ENCODE measurements at regions not wholly inside any gene's neighbourhood (a gene's known extent, or its start where the extent isn't known, plus 50 kb on each side); places are given as distances from the start of the nearest gene placed in this dataset.

- no peaks in the 10 kb centered on the region for H3K9me3 ChIP-seq (ENCODE audit: low read length)
- no peaks in the 10 kb centered on the region for H3K9me2 ChIP-seq (ENCODE audit: low read depth, low read length)
- no peak overlapping the region for H3K4me2 ChIP-seq (ENCODE audit: low read length)
- H3K27ac ChIP-seq (ENCODE audit: low read depth, low read length, poor library complexity, severe bottlenecking), result no peak overlapping the region
- H4K20me1 ChIP-seq (ENCODE audit: insufficient read depth, low read length), result no peaks in the 10 kb centered on the region
- H3K79me2 ChIP-seq (ENCODE audit: insufficient read depth, low read length), result no peaks in the 10 kb centered on the region
- no peak overlapping the region for H3K4me3 ChIP-seq (ENCODE audit: low read depth, low read length, poor library complexity, severe bottlenecking)
- H3F3A ChIP-seq (ENCODE audit: insufficient read depth, low read length), result no peaks in the 10 kb centered on the region
- TF ChIP-seq, protein P1, sequence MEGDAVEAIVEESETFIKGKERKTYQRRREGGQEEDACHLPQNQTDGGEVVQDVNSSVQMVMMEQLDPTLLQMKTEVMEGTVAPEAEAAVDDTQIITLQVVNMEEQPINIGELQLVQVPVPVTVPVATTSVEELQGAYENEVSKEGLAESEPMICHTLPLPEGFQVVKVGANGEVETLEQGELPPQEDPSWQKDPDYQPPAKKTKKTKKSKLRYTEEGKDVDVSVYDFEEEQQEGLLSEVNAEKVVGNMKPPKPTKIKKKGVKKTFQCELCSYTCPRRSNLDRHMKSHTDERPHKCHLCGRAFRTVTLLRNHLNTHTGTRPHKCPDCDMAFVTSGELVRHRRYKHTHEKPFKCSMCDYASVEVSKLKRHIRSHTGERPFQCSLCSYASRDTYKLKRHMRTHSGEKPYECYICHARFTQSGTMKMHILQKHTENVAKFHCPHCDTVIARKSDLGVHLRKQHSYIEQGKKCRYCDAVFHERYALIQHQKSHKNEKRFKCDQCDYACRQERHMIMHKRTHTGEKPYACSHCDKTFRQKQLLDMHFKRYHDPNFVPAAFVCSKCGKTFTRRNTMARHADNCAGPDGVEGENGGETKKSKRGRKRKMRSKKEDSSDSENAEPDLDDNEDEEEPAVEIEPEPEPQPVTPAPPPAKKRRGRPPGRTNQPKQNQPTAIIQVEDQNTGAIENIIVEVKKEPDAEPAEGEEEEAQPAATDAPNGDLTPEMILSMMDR (IDR thresholded peaks at IDR 0.05; ENCODE audit: low read length), result no peak
- TF ChIP-seq EZH2 (IDR thresholded peaks at IDR 0.05; ENCODE audit: borderline replicate concordance, low read length), result no peak
- H3K9ac ChIP-seq (ENCODE audit: low read length), result no peak overlapping the region
- H2AFZ ChIP-seq (ENCODE audit: low read length), result no peak overlapping the region
- H3K36me3 ChIP-seq (ENCODE audit: insufficient read depth, low read length), result no peaks in the 10 kb centered on the region
- H3K4me1 ChIP-seq (ENCODE audit: insufficient read depth, low read length, severe bottlenecking), result no peaks in the 10 kb centered on the region
- H3K27me3 ChIP-seq (ENCODE audit: insufficient read depth, low read length), result no peaks in the 10 kb centered on the region; the same call in 1 of the 2 replicates
Measured at GRCh38 chr20:40335437-40335836, 353.6 kb downstream of the MAFB start.

DNA sequence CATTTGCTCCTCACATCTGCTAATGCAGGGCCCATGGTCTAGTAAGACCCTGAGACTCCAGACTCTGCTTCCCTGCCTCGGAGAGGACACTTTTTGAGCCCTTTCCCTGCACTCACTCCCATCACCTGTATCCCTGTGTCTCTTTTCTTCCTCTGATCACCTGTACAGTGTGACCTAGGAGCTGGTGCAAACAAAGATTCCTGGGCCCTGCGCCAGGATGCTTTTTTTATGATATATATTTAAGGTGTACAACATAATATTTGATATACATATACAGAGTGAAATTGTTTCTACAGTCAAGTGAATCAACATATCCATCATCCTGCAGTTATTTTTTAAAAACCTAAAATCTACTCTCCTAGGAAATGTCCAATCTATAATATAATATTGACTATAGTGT is 355.4 kb downstream of the MAFB start:
- Histone ChIP-seq H3K9ac (ENCODE audit: low read length) (no peak overlapping the region), H3K27me3 (ENCODE audit: insufficient read depth, low read length) (no peaks in the 10 kb centered on the region; the same call in 1 of the 2 replicates), H3K79me2 (ENCODE audit: insufficient read depth, low read length) (no peaks in the 10 kb centered on the region), H3K4me2 (ENCODE audit: low read length) (no peak overlapping the region), H3F3A (ENCODE audit: insufficient read depth, low read length) (no peaks in the 10 kb centered on the region), H3K4me1 (ENCODE audit: insufficient read depth, low read length, severe bottlenecking) (no peaks in the 10 kb centered on the region), H3K9me3 (ENCODE audit: low read length) (no peaks in the 10 kb centered on the region), H3K36me3 (ENCODE audit: insufficient read depth, low read length) (no peaks in the 10 kb centered on the region), H4K20me1 (ENCODE audit: insufficient read depth, low read length) (no peaks in the 10 kb centered on the region), H3K4me3 (ENCODE audit: low read depth, low read length, poor library complexity, severe bottlenecking) (no peak overlapping the region), H2AFZ (ENCODE audit: low read length) (no peak overlapping the region), H3K27ac (ENCODE audit: low read depth, low read length, poor library complexity, severe bottlenecking) (no peak overlapping the region), H3K9me2 (ENCODE audit: low read depth, low read length) (no peaks in the 10 kb centered on the region)
- TF ChIP-seq EZH2 (IDR thresholded peaks at IDR 0.05; ENCODE audit: borderline replicate concordance, low read length), result no peak
- TF ChIP-seq, protein P1 (IDR thresholded peaks at IDR 0.05; ENCODE audit: low read length), result no peak

DNA sequence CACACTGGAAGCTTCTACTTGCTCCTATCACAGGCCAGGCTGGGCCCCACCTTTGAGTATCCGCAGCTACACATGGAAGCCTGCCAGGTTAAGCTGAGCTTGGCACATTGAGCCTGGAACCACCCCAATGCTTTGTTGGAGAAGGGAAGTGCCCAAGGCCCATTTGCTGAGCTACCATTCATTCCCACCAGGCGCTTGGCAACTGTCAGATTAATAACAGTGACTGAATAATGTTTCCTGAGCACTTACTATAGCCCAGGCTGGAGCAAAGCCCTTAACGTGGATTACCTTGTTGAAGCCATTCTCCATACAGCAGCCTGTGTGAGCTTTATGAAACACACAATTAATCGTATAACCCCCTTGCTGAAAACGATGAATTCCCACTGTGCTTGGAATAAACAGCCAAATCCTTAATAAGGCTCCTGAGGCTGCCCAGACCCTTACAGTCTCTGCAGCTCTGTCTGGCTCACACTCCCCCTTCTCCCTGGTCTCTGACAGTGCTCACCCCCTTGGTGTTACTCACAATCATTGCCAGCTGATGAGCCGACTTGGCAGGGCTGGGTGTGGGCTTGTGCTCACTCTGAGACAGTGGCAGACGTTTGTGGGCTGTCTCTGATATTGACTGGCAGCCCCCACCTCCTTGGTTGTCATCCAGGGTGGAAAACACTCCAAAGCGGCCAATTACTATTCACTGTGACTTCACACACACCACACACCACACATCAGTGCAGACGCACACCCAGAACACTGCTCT is 357.1 kb downstream of the MAFB start:
- H2AFZ ChIP-seq (ENCODE audit: low read length), result no peak overlapping the region
- no peaks in the 10 kb centered on the region for H3K9me3 ChIP-seq (ENCODE audit: low read length)
- no peaks in the 10 kb centered on the region for H4K20me1 ChIP-seq (ENCODE audit: insufficient read depth, low read length)
- H3K27me3 ChIP-seq (ENCODE audit: insufficient read depth, low read length), result no peaks in the 10 kb centered on the region
- no peaks in the 10 kb centered on the region for H3K9me2 ChIP-seq (ENCODE audit: low read depth, low read length)
- no peaks in the 10 kb centered on the region for H3F3A ChIP-seq (ENCODE audit: insufficient read depth, low read length)
- H3K9ac ChIP-seq (ENCODE audit: low read length), result no peak overlapping the region
- H3K4me2 ChIP-seq (ENCODE audit: low read length), result no peak overlapping the region
- no peaks in the 10 kb centered on the region for H3K4me1 ChIP-seq (ENCODE audit: insufficient read depth, low read length, severe bottlenecking)
- no peak overlapping the region for H3K4me3 ChIP-seq (ENCODE audit: low read depth, low read length, poor library complexity, severe bottlenecking)
- no peak overlapping the region for H3K27ac ChIP-seq (ENCODE audit: low read depth, low read length, poor library complexity, severe bottlenecking)
- no peaks in the 10 kb centered on the region for H3K36me3 ChIP-seq (ENCODE audit: insufficient read depth, low read length)
- TF ChIP-seq, protein P1 (IDR thresholded peaks at IDR 0.05; ENCODE audit: low read length), result no peak
- TF ChIP-seq EZH2 (IDR thresholded peaks at IDR 0.05; ENCODE audit: borderline replicate concordance, low read length), result no peak
- no peaks in the 10 kb centered on the region for H3K79me2 ChIP-seq (ENCODE audit: insufficient read depth, low read length)
